SU-DHL-6 (cell line): ENCODE measurements at regions not wholly inside any gene's neighbourhood (a gene's known extent, or its start where the extent isn't known, plus 50 kb on each side); places are given as distances from the start of the nearest gene placed in this dataset.

Experiments used
- H2AFZ ChIP-seq: fragments of 200-600 bp; sonication (generic); 2 replicates; pipeline ENCODE4 v1.6.1; 2014; ENCODE audit warnings: low read depth, mild to moderate bottlenecking, moderate library complexity, mixed read lengths, antibody characterized with exemption, low read length; ENCODE audit not compliant: severe bottlenecking
- H3F3A ChIP-seq: fragments of 200-600 bp; shearing (Covaris generic); 2 replicates; pipeline ENCODE4 v1.6.0; 2016; ENCODE audit warnings: antibody characterized with exemption, mild to moderate bottlenecking; ENCODE audit not compliant: insufficient read depth
- H3K27ac ChIP-seq: fragments of 200-600 bp; sonication (generic); 2 replicates; pipeline ENCODE4 v1.5.1; 2016; ENCODE audit warnings: low read depth, mild to moderate bottlenecking, low read length, moderate library complexity, mixed read lengths
- H3K27me3 ChIP-seq: fragments of 200-600 bp; sonication (generic), shearing (Covaris generic); 2 replicates; pipeline ENCODE4 v1.6.0; 2014; ENCODE audit warnings: mild to moderate bottlenecking, low read length
- H3K36me3 ChIP-seq: fragments of 200-600 bp; sonication (generic); 2 replicates; pipeline ENCODE4 v1.6.1; 2014; ENCODE audit warnings: mild to moderate bottlenecking, low read length, mixed read lengths
- H3K4me2 ChIP-seq: fragments of 300-600, 200-600 bp; shearing (Covaris generic), sonication (generic); 2 replicates; pipeline ENCODE4 v1.6.0; 2014; ENCODE audit warnings: low read length, low read depth, mild to moderate bottlenecking; ENCODE audit not compliant: poor library complexity, severe bottlenecking
- H3K4me3 ChIP-seq: fragments of 200-600 bp; sonication (generic); 2 replicates; pipeline ENCODE4 v1.5.1; 2014; ENCODE audit warnings: antibody characterized with exemption, low read length, mild to moderate bottlenecking, mixed read lengths; ENCODE audit not compliant: insufficient read depth, poor library complexity, severe bottlenecking
- H3K79me2 ChIP-seq: fragments of 200-600 bp; sonication (generic); 2 replicates; pipeline ENCODE4 v1.6.1; 2014; ENCODE audit warnings: mild to moderate bottlenecking, low read length, moderate library complexity; ENCODE audit not compliant: insufficient read depth
- H3K9ac ChIP-seq: fragments of 200-600 bp; sonication (generic); 2 replicates; pipeline ENCODE4 v1.7.0; 2014; ENCODE audit warnings: mild to moderate bottlenecking, low read length
- H3K9me2 ChIP-seq: fragments of 200-600 bp; sonication (generic); replicated peaks from 2 replicates; pipeline ENCODE4 v1.6.1; 2014; ENCODE audit warnings: low read length; ENCODE audit not compliant: insufficient read depth
- H3K9me3 ChIP-seq: fragments of 200-600 bp; sonication (generic); 2 replicates; pipeline ENCODE4 v1.6.1; 2014; ENCODE audit warnings: low read length, mixed read lengths; ENCODE audit not compliant: insufficient read depth
- H4K20me1 ChIP-seq: fragments of 200-600 bp; sonication (generic); 2 replicates; pipeline ENCODE4 v1.6.1; 2014; ENCODE audit warnings: low read depth, mild to moderate bottlenecking, antibody characterized with exemption, low read length, moderate library complexity, mixed read lengths
- CTCF ChIP-seq: fragments of 200-600 bp; sonication (generic); IDR thresholded peaks from one replicate; pipeline ENCODE4 v1.5.1; 2017; ENCODE audit warnings: antibody characterized with exemption, mild to moderate bottlenecking, low read length, moderate library complexity; ENCODE audit not compliant: insufficient read depth, poor library complexity, severe bottlenecking
- EZH2phosphoT487 ChIP-seq: fragments of 200-600 bp; sonication (generic), shearing (Covaris generic); conservative IDR thresholded peaks from 2 replicates; pipeline ENCODE4 v1.6.1; 2018; ENCODE audit warnings: mild to moderate bottlenecking, antibody characterized with exemption, low read length, moderate library complexity, mixed read lengths

GRCh38 chr13:85725433-85725832, 73.8 kb downstream of the SLITRK6 start:
- H3K9me3 ChIP-seq: no peaks in the 10 kb centered on the region
- no peaks in the 10 kb centered on the region for H3F3A ChIP-seq
- no peak overlapping the region for H3K9ac ChIP-seq
- H3K4me2 ChIP-seq: no peak overlapping the region
- no peak overlapping the region for H3K4me3 ChIP-seq
- no peaks in the 10 kb centered on the region for H3K27me3 ChIP-seq
- H2AFZ ChIP-seq: no peak overlapping the region
- no peaks in the 10 kb centered on the region for H3K36me3 ChIP-seq
- H3K79me2 ChIP-seq: no peaks in the 10 kb centered on the region
- no peaks in the 10 kb centered on the region for H3K9me2 ChIP-seq
- no peak overlapping the region for H3K27ac ChIP-seq
- no peaks in the 10 kb centered on the region for H4K20me1 ChIP-seq
- TF ChIP-seq EZH2phosphoT487 (no peak), CTCF (no peak)

GRCh38 chr13:85724546-85725432, 74.4 kb downstream of the SLITRK6 start:
- H3K4me2 ChIP-seq: no peak overlapping the region

GRCh38 chr13:85719749-85720148, 79.5 kb downstream of the SLITRK6 start:
- H3K9me3 ChIP-seq: no peaks in the 10 kb centered on the region
- no peak overlapping the region for H3K27ac ChIP-seq
- H4K20me1 ChIP-seq: no peaks in the 10 kb centered on the region
- H3K9ac ChIP-seq: no peak overlapping the region
- H3K4me3 ChIP-seq: no peak overlapping the region
- no peaks in the 10 kb centered on the region for H3K9me2 ChIP-seq
- no peak overlapping the region for H3K4me2 ChIP-seq
- H3F3A ChIP-seq: no peaks in the 10 kb centered on the region
- no peaks in the 10 kb centered on the region for H3K27me3 ChIP-seq
- no peaks in the 10 kb centered on the region for H3K79me2 ChIP-seq
- H3K36me3 ChIP-seq: no peaks in the 10 kb centered on the region
- H2AFZ ChIP-seq: no peak overlapping the region
- no peak for TF ChIP-seq CTCF
- TF ChIP-seq EZH2phosphoT487: no peak

More at GRCh38 chr13:85724546-85725432, 74.4 kb downstream of the SLITRK6 start:
- Histone ChIP-seq H3K9me2 (no peaks in the 10 kb centered on the region), H3K9me3 (no peaks in the 10 kb centered on the region), H3K9ac (no peak overlapping the region), H3K36me3 (no peaks in the 10 kb centered on the region), H3K4me3 (no peak overlapping the region), H3F3A (no peaks in the 10 kb centered on the region), H4K20me1 (no peaks in the 10 kb centered on the region), H3K79me2 (no peaks in the 10 kb centered on the region), H2AFZ (no peak overlapping the region), H3K27me3 (no peaks in the 10 kb centered on the region), H3K27ac (no peak overlapping the region)
- TF ChIP-seq CTCF (no peak), EZH2phosphoT487 (no peak)
